H9 (cell line): ENCODE measurements at regions not wholly inside any gene's neighbourhood (a gene's known extent, or its start where the extent isn't known, plus 50 kb on each side); places are given as distances from the start of the nearest gene placed in this dataset.

Experiments
- DNase-seq: peaks from one replicate; pipeline ENCODE4 v3.0.0-alpha.2; 2017
- H2AFZ ChIP-seq: one replicate; pipeline ENCODE4 v1.6.1; 2013; ENCODE audit warnings: mild to moderate bottlenecking, low read length, control low read depth, moderate library complexity
- H2AK5ac ChIP-seq: 2 replicates; pipeline ENCODE4 v1.6.1; 2013; ENCODE audit warnings: low read length, control low read depth, mixed read lengths; ENCODE audit not compliant: insufficient read length
- H2BK120ac ChIP-seq: one replicate; pipeline ENCODE4 v1.6.1; 2013; ENCODE audit warnings: low read depth, mild to moderate bottlenecking, low read length, control low read depth, inconsistent platforms; ENCODE audit not compliant: poor library complexity, severe bottlenecking
- H2BK12ac ChIP-seq: 2 replicates; pipeline ENCODE4 v1.6.1; 2013; ENCODE audit warnings: low read length, control low read depth, mixed read lengths, low read depth; ENCODE audit not compliant: insufficient read length
- H2BK15ac ChIP-seq: 2 replicates; pipeline ENCODE4 v1.6.1; 2013; ENCODE audit warnings: low read depth, low read length, control low read depth
- H2BK20ac ChIP-seq: one replicate; pipeline ENCODE4 v1.6.1; 2013; ENCODE audit warnings: low read depth, mild to moderate bottlenecking, low read length, control low read depth, inconsistent platforms; ENCODE audit not compliant: poor library complexity, severe bottlenecking
- H2BK5ac ChIP-seq: 2 replicates; pipeline ENCODE4 v1.6.1; 2013; ENCODE audit warnings: low read length, control low read depth, mixed read lengths; ENCODE audit not compliant: insufficient read length
- H3K14ac ChIP-seq: 2 replicates; pipeline ENCODE4 v1.6.1; 2013; ENCODE audit warnings: low read length, control low read depth; ENCODE audit not compliant: insufficient read depth
- H3K18ac ChIP-seq: 2 replicates; pipeline ENCODE4 v1.6.1; 2013; ENCODE audit warnings: low read depth, mild to moderate bottlenecking, mixed read lengths, low read length, control low read depth; ENCODE audit not compliant: insufficient read length
- H3K23ac ChIP-seq: 2 replicates; pipeline ENCODE4 v1.6.1; 2013; ENCODE audit warnings: low read length, control low read depth, mixed read lengths, low read depth; ENCODE audit not compliant: insufficient read length
- H3K23me2 ChIP-seq: 2 replicates; pipeline ENCODE4 v1.6.1; 2013; ENCODE audit warnings: low read depth, mild to moderate bottlenecking, mixed read lengths, low read length, control low read depth; ENCODE audit not compliant: insufficient read length, poor library complexity, severe bottlenecking
- H3K27ac ChIP-seq: 2 replicates; pipeline ENCODE4 v1.5.1; 2013; ENCODE audit warnings: low read length, control low read depth, mixed read lengths, low read depth; ENCODE audit not compliant: insufficient read length
- H3K27me3 ChIP-seq: 2 replicates; pipeline ENCODE4 v1.6.1; 2013; ENCODE audit warnings: low read length, control low read depth, inconsistent platforms; ENCODE audit not compliant: insufficient read depth
- H3K4ac ChIP-seq: 2 replicates; pipeline ENCODE4 v1.6.1; 2013; ENCODE audit warnings: low read depth, mild to moderate bottlenecking, control low read depth, inconsistent platforms, low read length, moderate library complexity
- H3K4me1 ChIP-seq: 2 replicates; pipeline ENCODE4 v1.6.1; 2013; ENCODE audit warnings: low read length, control low read depth, inconsistent platforms; ENCODE audit not compliant: insufficient read depth
- H3K4me2 ChIP-seq: 2 replicates; pipeline ENCODE4 v1.6.1; 2013; ENCODE audit warnings: low read length, control low read depth, mixed read lengths; ENCODE audit not compliant: insufficient read length, insufficient read depth
- H3K56ac ChIP-seq: 2 replicates; pipeline ENCODE4 v1.6.1; 2013; ENCODE audit warnings: low read depth, mild to moderate bottlenecking, mixed read lengths, low read length, control low read depth; ENCODE audit not compliant: insufficient read length
- H3K79me1 ChIP-seq: 2 replicates; pipeline ENCODE4 v1.6.1; 2013; ENCODE audit warnings: low read depth, mild to moderate bottlenecking, moderate library complexity, low read length, control low read depth, inconsistent platforms; ENCODE audit not compliant: insufficient read depth, poor library complexity, severe bottlenecking
- H3K79me2 ChIP-seq: 2 replicates; pipeline ENCODE4 v1.6.1; 2013; ENCODE audit warnings: low read length, control low read depth, inconsistent platforms; ENCODE audit not compliant: insufficient read depth
- H3K9ac ChIP-seq: 2 replicates; pipeline ENCODE4 v1.6.1; 2013; ENCODE audit warnings: low read length, control low read depth, mixed read lengths; ENCODE audit not compliant: insufficient read length; ENCODE audit errors: extremely low read depth
- H3K9me3 ChIP-seq: one replicate; pipeline ENCODE4 v1.6.1; 2013; ENCODE audit warnings: low read depth, low read length, inconsistent platforms; ENCODE audit not compliant: control insufficient read depth
- H3T11ph ChIP-seq: one replicate; pipeline ENCODE4 v1.6.1; 2013; ENCODE audit warnings: mild to moderate bottlenecking, low read length, control low read depth, inconsistent platforms
- H4K20me1 ChIP-seq: one replicate; pipeline ENCODE4 v1.6.1; 2013; ENCODE audit not compliant: control insufficient read depth, insufficient read length, insufficient read depth
- H4K5ac ChIP-seq: 2 replicates; pipeline ENCODE4 v1.6.1; 2013; ENCODE audit warnings: low read depth, mild to moderate bottlenecking, mixed read lengths, low read length, control low read depth; ENCODE audit not compliant: insufficient read length
- H4K8ac ChIP-seq: replicated peaks from 2 replicates; pipeline ENCODE4 v1.6.1; 2013; ENCODE audit warnings: low read length, control low read depth, mixed read lengths, low read depth; ENCODE audit not compliant: insufficient read length
- H4K91ac ChIP-seq: 2 replicates; pipeline ENCODE4 v1.6.1; 2013; ENCODE audit warnings: low read depth, mild to moderate bottlenecking, moderate library complexity, mixed read lengths, low read length, control low read depth; ENCODE audit not compliant: insufficient read length
- H3K27ac Mint-ChIP-seq, 3 experiments: 2 replicates in 2 of 3; 3 replicates in 1 of 3; pipeline ENCODE4 v1.8.0; 2020 to 2021; ENCODE audit warnings: mixed read lengths in 3 of 3, mild to moderate bottlenecking in 1 of 3, moderate library complexity in 1 of 3
- H3K27me3 Mint-ChIP-seq: 2 replicates; pipeline ENCODE4 v1.8.0; 2021; ENCODE audit warnings: low read depth, mild to moderate bottlenecking, moderate library complexity, mixed read lengths
- H3K36me3 Mint-ChIP-seq, 3 experiments: 2 replicates in 2 of 3; 3 replicates in 1 of 3; pipeline ENCODE4 v1.8.0; 2020 to 2021; ENCODE audit warnings: low read depth in 3 of 3, mixed read lengths in 3 of 3; ENCODE audit not compliant: insufficient read depth in 1 of 3
- H3K4me1 Mint-ChIP-seq, 2 experiments: 2 replicates each; pipeline ENCODE4 v1.8.0; 2020; ENCODE audit warnings: mixed read lengths in 2 of 2
- H3K4me3 Mint-ChIP-seq, 2 experiments: 2 replicates in 1 of 2; 3 replicates in 1 of 2; pipeline ENCODE4 v1.8.0; 2020 to 2021; ENCODE audit warnings: mild to moderate bottlenecking in 2 of 2, mixed read lengths in 2 of 2, moderate library complexity in 1 of 2
- H3K9me3 Mint-ChIP-seq, 2 experiments: 2 replicates in 1 of 2; 3 replicates in 1 of 2; pipeline ENCODE4 v1.8.0; 2020; ENCODE audit warnings: mild to moderate bottlenecking in 2 of 2, mixed read lengths in 2 of 2, moderate library complexity in 1 of 2
- WGBS: extraction: QIAGEN DNeasy Blood & Tissue Kit; methylation state at CpG from one replicate; pipeline ENCODE4 v1.1.7; 2013; ENCODE audit warnings: missing lambda C conversion rate, low lambda C conversion rate, mixed read lengths; ENCODE audit not compliant: insufficient read length; ENCODE audit errors: extremely low coverage; 5-methylcytosine and 5-hydroxymethylcytosine counted together
- TF ChIP-seq, protein P1 (sequence below): fragments of 200-600 bp; sonication (generic); conservative IDR thresholded peaks from 3 replicates; pipeline ENCODE4 v1.8.0; 2021; ENCODE audit warnings: antibody characterized with exemption, mild to moderate bottlenecking

DNA sequence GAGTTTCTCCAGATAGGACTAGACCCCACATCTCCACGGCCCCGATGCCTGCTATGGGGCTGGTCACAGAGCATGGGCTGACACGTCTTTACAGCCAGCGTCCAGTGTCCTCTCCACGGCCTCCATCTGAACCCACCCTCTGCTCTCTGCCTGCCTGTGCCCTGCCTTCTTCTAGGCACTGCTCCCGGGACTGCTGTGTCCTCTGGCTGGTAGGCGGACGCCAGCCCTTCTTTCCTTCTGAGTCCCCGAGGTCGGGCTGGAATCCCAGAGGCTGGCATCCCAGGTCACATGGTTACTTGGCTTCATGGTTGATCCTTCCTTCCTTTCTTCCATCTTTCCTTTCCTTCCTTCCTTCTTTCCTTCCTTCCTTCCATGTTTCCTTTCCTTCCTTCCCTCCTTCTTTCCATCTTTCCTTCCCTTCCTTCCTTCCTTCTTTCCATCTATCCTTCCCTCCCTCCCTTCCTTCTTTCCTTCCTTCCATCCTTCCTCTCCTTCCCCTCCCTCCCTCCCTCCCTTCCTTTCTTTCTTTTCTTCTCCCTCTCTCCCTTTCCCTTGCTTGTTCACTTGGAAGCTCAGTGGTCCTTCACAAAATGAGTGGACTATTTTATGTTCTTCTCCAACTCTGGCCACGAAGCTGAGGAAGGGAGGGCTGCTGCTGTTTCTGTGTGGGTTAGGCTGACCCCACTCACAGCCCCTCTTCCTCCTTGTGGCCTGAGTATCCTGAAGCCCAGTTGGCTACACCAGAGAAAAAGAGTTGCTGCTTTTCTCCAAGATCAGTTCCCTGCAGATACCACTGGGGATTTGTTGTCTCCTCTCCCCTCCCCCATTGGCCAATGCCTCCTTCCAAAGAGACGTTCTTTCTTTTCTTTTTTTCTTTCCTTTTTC is 66.8 kb upstream of the NEURL1B start:
- Histone ChIP-seq H2BK120ac (no peak overlapping the region), H2BK20ac (no peak overlapping the region)

More for the DNA sequence above, 66.8 kb upstream of the NEURL1B start:
- Histone ChIP-seq H2BK5ac (no peak overlapping the region), H4K8ac (no peak overlapping the region), H3K27ac (no peak overlapping the region), H3K79me2 (no peaks in the 10 kb centered on the region), H3K18ac (no peak overlapping the region), H3K56ac (no peak overlapping the region), H3K4me2 (no peak overlapping the region), H3K4me1 (peaks cover 5% of the 10 kb centered on the region; the same call in 1 of the 2 replicates), H3K79me1 (no peaks in the 10 kb centered on the region), H3K9me3 (no peaks in the 10 kb centered on the region), H3K14ac (no peak overlapping the region; the same call in 1 of the 2 replicates), H3K27me3 (no peaks in the 10 kb centered on the region), H3T11ph (no peak overlapping the region), H2BK12ac (no peak overlapping the region), H2AFZ (no peak overlapping the region), H3K23ac (no peak overlapping the region), H2AK5ac (no peak overlapping the region), H2BK15ac (no peak overlapping the region), H3K4ac (no peak overlapping the region), H3K23me2 (no peaks in the 10 kb centered on the region), H4K5ac (no peak overlapping the region), H3K9ac (no peak overlapping the region), H4K20me1 (no peaks in the 10 kb centered on the region), H4K91ac (no peak overlapping the region)
- TF ChIP-seq, protein P1, sequence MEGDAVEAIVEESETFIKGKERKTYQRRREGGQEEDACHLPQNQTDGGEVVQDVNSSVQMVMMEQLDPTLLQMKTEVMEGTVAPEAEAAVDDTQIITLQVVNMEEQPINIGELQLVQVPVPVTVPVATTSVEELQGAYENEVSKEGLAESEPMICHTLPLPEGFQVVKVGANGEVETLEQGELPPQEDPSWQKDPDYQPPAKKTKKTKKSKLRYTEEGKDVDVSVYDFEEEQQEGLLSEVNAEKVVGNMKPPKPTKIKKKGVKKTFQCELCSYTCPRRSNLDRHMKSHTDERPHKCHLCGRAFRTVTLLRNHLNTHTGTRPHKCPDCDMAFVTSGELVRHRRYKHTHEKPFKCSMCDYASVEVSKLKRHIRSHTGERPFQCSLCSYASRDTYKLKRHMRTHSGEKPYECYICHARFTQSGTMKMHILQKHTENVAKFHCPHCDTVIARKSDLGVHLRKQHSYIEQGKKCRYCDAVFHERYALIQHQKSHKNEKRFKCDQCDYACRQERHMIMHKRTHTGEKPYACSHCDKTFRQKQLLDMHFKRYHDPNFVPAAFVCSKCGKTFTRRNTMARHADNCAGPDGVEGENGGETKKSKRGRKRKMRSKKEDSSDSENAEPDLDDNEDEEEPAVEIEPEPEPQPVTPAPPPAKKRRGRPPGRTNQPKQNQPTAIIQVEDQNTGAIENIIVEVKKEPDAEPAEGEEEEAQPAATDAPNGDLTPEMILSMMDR = no peak
- peak overlapping the region; percentile 1 to 27 (median 6); a peak in 1 of 7 replicates for H3K27ac Mint-ChIP-seq
- no CpG with 5 or more reads among the region's 12 CpGs for WGBS
- H3K36me3 Mint-ChIP-seq = peaks cover 0 to 5% (median 0%) of the 10 kb centered on the region in 3 experiments; a peak in 1 of 7 replicates
- H3K9me3 Mint-ChIP-seq = no peaks in the 10 kb centered on the region; a peak in 1 of 5 replicates
- DNase-seq = no peak
- peaks cover 48 to 61% of the 10 kb centered on the region in 2 experiments for H3K4me1 Mint-ChIP-seq
- H3K4me3 Mint-ChIP-seq = peak overlapping the region in 1 of 2 experiments; percentile 16; a peak in 1 of 5 replicates
- H3K27me3 Mint-ChIP-seq = peaks cover 20% of the 10 kb centered on the region
